Small intestine (tissue), 7 donors: ENCODE measurements at regions not wholly inside any gene's neighbourhood (a gene's known extent, or its start where the extent isn't known, plus 50 kb on each side); places are given as distances from the start of the nearest gene placed in this dataset.

Experiments used
- DNase-seq, 2 donors: peaks; one replicate each; pipeline versions ENCODE4 v3.0.0 to v3.0.0-alpha.2; 2013
- FAIRE-seq: peaks from 2 replicates; lab custom pipeline; 2012; peaks lifted over from hg19 to GRCh38; lab: Jason Lieb, UNC
- H3K27ac ChIP-seq, 3 donors: one replicate each; pipeline ENCODE4 v1.5.1; 2013; ENCODE audit warnings: low read length in 2 of 3, mild to moderate bottlenecking in 2 of 3, control low read depth in 1 of 3, inconsistent platforms in 1 of 3, low read depth in 1 of 3, moderate library complexity in 1 of 3
- H3K27me3 ChIP-seq, 3 donors: one replicate each; pipeline ENCODE4 v1.6.1; 2013; ENCODE audit warnings: low read length in 3 of 3, inconsistent platforms in 1 of 3; ENCODE audit not compliant: control insufficient read depth in 3 of 3, insufficient read depth in 3 of 3
- H3K36me3 ChIP-seq, 3 donors: one replicate each; pipeline ENCODE4 v1.6.1; 2013; ENCODE audit warnings: low read length in 3 of 3, inconsistent platforms in 1 of 3, low read depth in 1 of 3, mild to moderate bottlenecking in 1 of 3, moderate library complexity in 1 of 3; ENCODE audit not compliant: control insufficient read depth in 3 of 3, insufficient read depth in 2 of 3
- H3K4me1 ChIP-seq, 3 donors: one replicate each; pipeline ENCODE4 v1.6.1; 2013; ENCODE audit warnings: low read length in 2 of 3, inconsistent platforms in 1 of 3, low read depth in 1 of 3, mild to moderate bottlenecking in 1 of 3, moderate library complexity in 1 of 3; ENCODE audit not compliant: control insufficient read depth in 3 of 3, insufficient read depth in 2 of 3
- H3K4me3 ChIP-seq, 3 donors: one replicate each; pipeline ENCODE4 v1.5.1; 2013; ENCODE audit warnings: low read length in 3 of 3, control low read depth in 1 of 3, inconsistent platforms in 1 of 3, low read depth in 1 of 3, mild to moderate bottlenecking in 1 of 3, moderate library complexity in 1 of 3
- H3K9me3 ChIP-seq, 2 donors: one replicate each; pipeline ENCODE4 v1.6.1; 2013; ENCODE audit warnings: low read depth in 1 of 2, low read length in 1 of 2; ENCODE audit not compliant: control insufficient read depth in 2 of 2, insufficient read depth in 1 of 2
- WGBS, 3 donors: extraction: QIAGEN DNeasy Blood & Tissue Kit; methylation state at CpG; one replicate each; pipeline ENCODE4 v1.1.7; 2013; 5-methylcytosine and 5-hydroxymethylcytosine counted together
- donor health status: healthy with polysubstance abuse.
- donor health status: control.
- donor health status: control.
- donor health status: Bipolar disorder and iron deficiency.
- donor health status: healthy.

DNA sequence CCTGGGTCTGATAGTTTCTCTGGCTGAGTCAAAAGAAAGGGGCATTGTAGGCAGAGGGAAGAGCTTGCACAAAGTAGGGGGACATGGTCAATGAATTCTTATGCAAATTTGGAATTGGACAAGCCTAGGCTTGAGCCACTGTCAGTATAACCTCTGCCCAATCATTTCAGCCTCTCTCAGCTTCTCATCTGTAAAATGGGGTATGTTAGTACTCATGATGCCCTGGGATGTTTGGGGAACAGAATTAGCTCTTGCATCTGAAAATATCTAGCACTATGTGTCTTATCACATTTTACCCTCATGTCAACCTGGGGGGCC lies 148.6 kb downstream of the DHX35 start:
- Histone ChIP-seq H3K4me1 (no peaks in the 10 kb centered on the region), H3K4me3 (no peak overlapping the region), H3K9me3 (no peaks in the 10 kb centered on the region), H3K36me3 (no peaks in the 10 kb centered on the region), H3K27me3 (peaks cover 1 to 3% (median 2%) of the 10 kb centered on the region in 3 donors), H3K27ac (no peak overlapping the region)
- DNase-seq, result no peak
- FAIRE-seq, result no peak

DNA sequence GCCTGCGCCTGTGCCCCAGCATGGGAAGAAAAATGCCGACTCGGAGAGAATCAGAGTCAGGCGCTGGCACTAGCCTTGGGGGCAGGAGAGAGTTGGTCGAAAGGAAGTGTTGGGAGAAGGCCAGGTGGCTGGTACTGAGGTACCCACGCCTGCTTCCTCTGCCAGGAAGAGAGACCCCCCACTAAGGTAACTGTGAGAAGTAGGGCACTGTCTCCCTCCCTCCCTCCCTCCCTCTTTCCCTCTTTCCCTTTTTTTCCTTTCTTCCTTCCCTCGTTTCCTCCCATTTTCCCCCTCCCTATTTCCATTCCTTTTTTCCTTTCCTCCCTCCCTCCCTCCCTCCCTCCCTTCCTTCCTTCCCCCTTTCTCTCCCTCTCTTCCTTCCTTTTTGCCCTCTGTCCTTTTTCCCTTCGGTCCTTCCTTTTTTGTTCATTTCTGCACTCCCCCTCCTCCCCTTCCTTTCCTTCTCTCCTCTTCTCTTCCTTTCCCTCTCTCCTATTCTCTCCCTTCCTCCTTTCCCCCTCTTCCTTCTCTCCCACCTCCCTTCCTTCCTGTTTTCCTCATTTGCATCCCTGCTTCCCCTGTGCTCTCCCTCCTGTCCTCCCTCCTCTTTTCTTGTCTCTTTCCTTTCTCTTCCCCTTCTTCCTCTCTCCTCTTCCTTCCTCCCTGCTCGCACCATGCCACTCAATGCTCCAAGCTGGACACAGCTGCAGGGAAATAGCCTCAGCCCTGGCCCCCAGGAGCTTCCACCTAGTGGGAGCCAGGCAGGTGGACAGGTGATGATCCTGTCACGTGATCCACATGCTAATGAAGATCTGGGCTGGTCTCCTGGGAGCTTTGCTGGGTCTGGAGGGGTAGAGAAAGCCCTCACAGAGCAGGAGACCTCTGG lies 148.0 kb downstream of the DHX35 start:
- H3K4me3 ChIP-seq, result no peak overlapping the region
- H3K27me3 ChIP-seq, result peaks cover 1 to 3% (median 2%) of the 10 kb centered on the region in 3 donors
- no peaks in the 10 kb centered on the region for H3K4me1 ChIP-seq
- FAIRE-seq (no peak), DNase-seq (no peak)
- H3K9me3 ChIP-seq, result no peaks in the 10 kb centered on the region
- no peaks in the 10 kb centered on the region for H3K36me3 ChIP-seq
- WGBS, 3 donors, result 28 to 39% (median 34%) methylated on average over 10 of the region's 10 CpGs
- no peak overlapping the region for H3K27ac ChIP-seq

DNA sequence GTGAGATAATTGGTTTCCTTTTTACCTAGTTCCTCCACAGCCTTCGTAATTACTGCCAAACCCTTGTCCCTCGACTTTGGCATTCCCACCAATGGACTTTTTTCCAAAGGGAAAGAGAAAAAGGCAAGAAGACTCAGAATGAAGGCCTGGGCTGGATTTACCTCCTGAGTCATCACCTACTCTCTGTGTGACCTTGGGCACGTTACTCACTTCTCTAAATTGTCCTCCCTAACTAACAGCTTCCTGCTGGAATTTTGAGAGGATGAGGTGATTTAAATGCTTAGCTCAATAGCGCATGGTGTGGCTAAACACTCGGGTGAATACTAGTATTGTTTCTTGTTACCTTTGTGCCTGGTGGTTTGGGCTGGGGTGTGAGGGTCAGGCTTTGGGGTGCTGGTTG lies 146.6 kb downstream of the DHX35 start:
- FAIRE-seq (no peak), DNase-seq (no peak)
- Histone ChIP-seq H3K9me3 (peaks cover 0 to under 1% of the 10 kb centered on the region in 2 donors), H3K27me3 (peaks cover 1 to 3% (median 2%) of the 10 kb centered on the region in 3 donors), H3K27ac (no peak overlapping the region), H3K4me1 (no peaks in the 10 kb centered on the region), H3K4me3 (no peak overlapping the region), H3K36me3 (no peaks in the 10 kb centered on the region)
- WGBS, 3 donors, result 33 to 49% (median 34%) methylated on average over 5 of the region's 5 CpGs

DNA sequence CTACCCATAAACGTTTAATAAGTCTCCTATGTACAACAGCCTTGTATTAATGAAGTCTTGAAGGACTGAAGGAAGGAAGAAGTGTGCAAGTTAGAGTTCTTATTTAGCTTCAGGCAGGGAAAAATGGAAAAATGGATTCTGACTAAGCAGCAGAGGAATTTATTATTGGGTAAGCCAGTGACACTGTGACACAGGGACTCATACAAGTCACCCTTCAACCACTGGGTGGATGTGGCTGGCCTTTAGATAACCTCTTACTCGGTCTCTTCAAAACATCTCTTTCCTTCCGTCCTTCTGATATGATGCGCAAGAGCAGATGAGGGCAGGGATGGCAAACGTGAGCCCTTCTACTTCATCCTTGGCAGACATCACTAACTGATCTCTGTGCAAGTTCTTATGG lies 145.6 kb downstream of the DHX35 start:
- Histone ChIP-seq H3K4me1 (no peaks in the 10 kb centered on the region), H3K4me3 (no peak overlapping the region), H3K36me3 (no peaks in the 10 kb centered on the region), H3K27me3 (peaks cover 1 to 3% (median 2%) of the 10 kb centered on the region in 3 donors), H3K27ac (no peak overlapping the region), H3K9me3 (peaks cover 0 to 2% of the 10 kb centered on the region in 2 donors)
- DNase-seq (no peak), FAIRE-seq (no peak)
- WGBS, 3 donors, result 63 to 70% (median 68%) methylated on average over 5 of the region's 5 CpGs

DNA sequence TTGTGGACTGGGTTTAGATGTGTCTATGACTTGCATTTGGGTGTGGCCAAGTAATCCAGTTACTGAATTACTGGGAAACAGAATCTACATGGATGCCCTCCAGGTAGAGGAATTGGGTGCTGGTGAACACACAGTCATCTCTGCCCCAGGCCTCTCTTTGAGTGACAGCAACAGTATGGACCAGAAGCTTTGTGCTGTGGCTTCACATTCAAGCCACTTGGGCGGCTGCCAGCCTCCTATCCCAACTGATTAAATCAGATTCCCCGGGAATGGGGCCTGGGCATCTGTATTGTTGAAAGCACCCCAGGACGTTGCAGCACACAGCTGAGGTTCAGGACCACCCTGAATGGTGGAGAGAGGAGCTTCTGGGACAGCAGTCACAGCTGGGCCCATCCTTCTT lies 144.6 kb downstream of the DHX35 start:
- peaks cover 0 to 2% of the 10 kb centered on the region in 2 donors for H3K9me3 ChIP-seq
- H3K27me3 ChIP-seq, result peaks cover 1 to 3% (median 2%) of the 10 kb centered on the region in 3 donors
- no peak for DNase-seq
- no peaks in the 10 kb centered on the region for H3K4me1 ChIP-seq
- H3K27ac ChIP-seq, result no peak overlapping the region
- no peak overlapping the region for H3K4me3 ChIP-seq
- no peak for FAIRE-seq
- 60 to 70% (median 67%) methylated on average over 3 of the region's 3 CpGs for WGBS, 3 donors
- H3K36me3 ChIP-seq, result no peaks in the 10 kb centered on the region

DNA sequence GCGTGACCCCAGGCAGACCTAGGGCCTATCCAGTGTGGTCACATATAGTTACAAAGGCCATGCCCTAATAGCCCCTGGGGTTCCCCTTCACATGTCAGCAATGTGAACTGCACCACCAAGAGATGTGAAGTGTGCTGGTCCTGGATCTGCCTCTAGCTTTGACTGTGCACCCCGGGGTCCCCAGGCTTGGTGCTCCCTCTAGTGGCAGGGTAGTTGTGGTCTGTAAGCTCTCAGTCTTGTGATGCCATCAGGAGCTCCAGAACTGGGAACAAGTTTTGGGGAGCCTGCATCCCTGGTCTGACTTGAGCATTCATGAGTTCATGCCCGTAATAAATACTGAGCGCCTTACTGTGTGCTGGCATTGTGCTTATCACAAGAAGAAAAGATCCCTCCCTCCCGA lies 143.4 kb downstream of the DHX35 start:
- no peak for DNase-seq

DNA sequence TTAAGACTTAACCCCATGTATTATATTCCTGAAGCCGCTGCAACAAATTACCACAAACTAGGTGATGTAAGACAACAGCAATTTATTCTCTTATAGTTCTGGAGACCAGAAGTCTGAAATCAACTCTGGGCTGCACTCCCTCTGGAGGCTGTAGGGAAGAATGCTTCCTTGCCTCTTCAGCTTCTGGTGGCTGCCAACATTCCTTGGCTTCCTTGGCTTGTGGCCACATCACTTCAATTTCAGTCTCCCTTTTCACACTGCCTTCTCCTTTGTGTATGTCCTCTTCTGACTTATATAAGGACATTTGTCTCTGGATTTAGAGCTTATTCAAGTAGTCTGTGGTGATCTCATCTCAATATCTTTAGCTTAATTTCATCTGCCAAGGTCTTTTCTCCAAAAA lies 141.6 kb downstream of the DHX35 start:
- H3K27me3 ChIP-seq, result peaks cover 0 to 2% (median 1%) of the 10 kb centered on the region in 3 donors
- FAIRE-seq, result no peak

More for the DNA sequence above, 143.4 kb downstream of the DHX35 start:
- Histone ChIP-seq H3K27ac (no peak overlapping the region), H3K4me1 (no peaks in the 10 kb centered on the region), H3K27me3 (peaks cover 0 to 2% (median 1%) of the 10 kb centered on the region in 3 donors), H3K9me3 (peaks cover 0 to 2% of the 10 kb centered on the region in 2 donors), H3K36me3 (no peaks in the 10 kb centered on the region), H3K4me3 (no peak overlapping the region)
- FAIRE-seq, result no peak
- WGBS, 3 donors, result 79 to 91% (median 91%) methylated on average over 5 of the region's 5 CpGs

DNA sequence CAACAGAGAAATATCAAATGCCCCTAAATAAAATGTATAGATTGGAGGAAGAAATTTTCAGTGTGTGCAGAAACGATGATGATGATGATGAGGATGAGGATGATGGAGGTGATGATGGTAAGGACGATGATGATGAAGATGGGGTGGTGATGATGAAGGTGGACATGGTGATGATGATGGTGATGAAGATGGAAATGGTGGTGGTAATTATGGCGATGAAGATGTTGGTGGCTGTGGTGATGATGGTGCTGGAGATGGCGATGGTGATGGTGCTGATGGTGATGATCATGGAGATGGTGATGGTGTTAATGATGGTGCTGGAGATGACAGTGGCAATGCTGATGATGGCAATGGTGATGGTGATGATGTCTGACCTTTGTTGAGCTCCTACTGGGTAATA lies 141.2 kb downstream of the DHX35 start:
- no peak overlapping the region for H3K4me3 ChIP-seq
- WGBS, 3 donors, result 86 to 92% (median 89%) methylated on average over 4 of the region's 4 CpGs
- DNase-seq, result no peak
- H3K27me3 ChIP-seq, result peaks cover 0 to 1% (median 0%) of the 10 kb centered on the region in 3 donors
- no peak for FAIRE-seq
- H3K4me1 ChIP-seq, result no peaks in the 10 kb centered on the region
- H3K36me3 ChIP-seq, result no peaks in the 10 kb centered on the region
- peaks cover 0 to 2% of the 10 kb centered on the region in 2 donors for H3K9me3 ChIP-seq
- H3K27ac ChIP-seq, result no peak overlapping the region

More for the DNA sequence above, 141.6 kb downstream of the DHX35 start:
- WGBS, 3 donors, result 89 to 100% (median 96%) methylated on average over 1 of the region's 1 CpG
- no peaks in the 10 kb centered on the region for H3K4me1 ChIP-seq
- no peaks in the 10 kb centered on the region for H3K36me3 ChIP-seq
- no peak for DNase-seq
- H3K9me3 ChIP-seq, result peaks cover 0 to 2% of the 10 kb centered on the region in 2 donors
- no peak overlapping the region for H3K4me3 ChIP-seq
- no peak overlapping the region for H3K27ac ChIP-seq
